Activated CD8-positive, alpha-beta memory T cell treated with anti-CD3 and anti-CD28 coated beads, Interleukin-2, amount 10 ng/mL, durations not matched to agents 7 days and 5 days (primary cell): ENCODE measurements at regions not wholly inside any gene's neighbourhood (a gene's known extent, or its start where the extent isn't known, plus 50 kb on each side); places are given as distances from the start of the nearest gene placed in this dataset.

Source experiments
- ATAC-seq: fragments of 150-1000 bp; cut with Tn5 transposase; one replicate; pipeline ENCODE4 v1.10.0; 2021; ENCODE audit warnings: moderate library complexity
- CTCF ChIA-PET: fragments of 350-600 bp; sonication (Branson Sonifier 250); formaldehyde crosslinking; loops from one replicate; lab custom pipeline; 2021; ENCODE audit warnings: antibody characterized with exemption; lab: Charles Lee
- DNase-seq: peaks from one replicate; pipeline ENCODE4 v3.0.0-alpha.2; 2020
- H3K27ac Mint-ChIP-seq: one replicate; pipeline ENCODE4 v1.8.0; 2021; ENCODE audit warnings: mild to moderate bottlenecking, mixed read lengths
- H3K27me3 Mint-ChIP-seq: one replicate; pipeline ENCODE4 v1.8.0; 2021; ENCODE audit warnings: mixed read lengths
- H3K36me3 Mint-ChIP-seq: one replicate; pipeline ENCODE4 v1.8.0; 2021; ENCODE audit warnings: mild to moderate bottlenecking, mixed read lengths
- H3K4me1 Mint-ChIP-seq: one replicate; pipeline ENCODE4 v1.8.0; 2021; ENCODE audit warnings: mixed read lengths
- H3K4me3 Mint-ChIP-seq: one replicate; pipeline ENCODE4 v1.8.0; 2021; ENCODE audit warnings: mild to moderate bottlenecking, moderate library complexity, mixed read lengths
- H3K9me3 Mint-ChIP-seq: one replicate; pipeline ENCODE4 v1.8.0; 2022; ENCODE audit warnings: low read depth, mixed read lengths

DNA sequence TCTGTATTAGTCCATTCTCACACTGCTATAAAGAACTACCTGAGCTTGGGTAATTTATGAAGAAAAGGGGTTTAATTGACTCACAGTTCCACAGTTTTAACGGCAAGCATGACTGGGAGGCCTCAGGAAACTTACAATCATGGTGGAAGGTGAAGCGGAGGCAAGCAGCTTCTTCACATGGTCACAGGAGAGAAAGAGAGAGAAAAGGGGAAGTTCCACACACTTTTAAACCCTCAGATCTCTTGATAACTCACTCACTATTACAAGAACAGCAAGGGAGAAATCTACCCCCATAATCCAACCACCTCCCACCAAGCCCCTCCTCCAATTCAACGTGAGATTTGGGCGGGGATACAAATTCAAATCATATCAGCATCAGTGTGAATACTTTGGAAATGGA lies 133.4 kb upstream of the SLC30A5 start:
- Mint-ChIP-seq H3K4me1 (no peaks in the 10 kb centered on the region), H3K36me3 (no peaks in the 10 kb centered on the region), H3K27ac (no peak overlapping the region), H3K4me3 (no peak overlapping the region), H3K9me3 (no peaks in the 10 kb centered on the region), H3K27me3 (no peaks in the 10 kb centered on the region)
- CTCF ChIA-PET = no interaction called here
- ATAC-seq (no peak), DNase-seq (no peak)

DNA sequence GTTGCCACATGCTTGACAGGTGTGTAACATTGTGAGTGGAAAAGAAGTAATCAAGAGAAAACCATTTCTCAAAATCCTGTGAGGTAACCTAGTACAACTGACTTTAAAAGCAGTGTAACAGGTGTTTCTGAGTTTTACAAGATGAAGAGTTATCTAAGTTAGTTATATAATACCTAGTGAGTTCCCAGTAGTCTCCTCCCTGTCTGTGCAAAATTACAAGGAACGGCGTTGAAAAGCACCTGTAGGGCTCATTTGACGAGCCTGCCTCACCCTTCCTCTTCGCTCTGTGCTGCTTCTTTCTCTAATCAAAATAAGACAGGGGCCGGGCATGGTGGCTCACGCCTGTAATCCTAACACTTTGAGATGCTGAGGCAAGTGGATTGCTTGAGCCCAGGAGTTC lies 132.9 kb upstream of the SLC30A5 start:
- no peaks in the 10 kb centered on the region for H3K4me1 Mint-ChIP-seq
- DNase-seq (no peak), ATAC-seq (no peak)
- H3K36me3 Mint-ChIP-seq = no peaks in the 10 kb centered on the region
- no peaks in the 10 kb centered on the region for H3K27me3 Mint-ChIP-seq
- no peaks in the 10 kb centered on the region for H3K9me3 Mint-ChIP-seq
- H3K4me3 Mint-ChIP-seq = no peak overlapping the region
- H3K27ac Mint-ChIP-seq = no peak overlapping the region
- CTCF ChIA-PET = no interaction called here

DNA sequence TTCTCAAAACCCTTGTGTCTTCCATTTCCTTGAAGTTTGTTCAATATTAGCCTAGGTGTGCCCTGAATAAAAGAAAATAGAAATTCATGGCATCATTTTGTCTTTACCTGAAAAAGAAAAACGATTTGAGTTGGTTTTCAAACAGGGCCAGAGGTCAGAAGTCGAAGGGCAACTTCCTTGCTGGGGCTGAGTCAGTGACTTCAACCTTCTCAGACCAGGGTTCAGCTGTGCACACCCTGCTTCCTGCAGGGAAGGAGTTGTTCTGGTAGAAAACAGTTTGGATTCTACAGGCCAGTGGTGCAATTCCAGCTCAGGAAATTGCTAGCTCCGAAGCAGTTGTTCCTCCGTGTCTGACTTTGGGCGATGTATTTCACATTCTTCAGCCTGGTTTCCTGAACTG lies 132.1 kb upstream of the SLC30A5 start:
- no peaks in the 10 kb centered on the region for H3K36me3 Mint-ChIP-seq
- DNase-seq (no peak), ATAC-seq (no peak)
- no peaks in the 10 kb centered on the region for H3K27me3 Mint-ChIP-seq
- H3K9me3 Mint-ChIP-seq = no peaks in the 10 kb centered on the region
- no peak overlapping the region for H3K4me3 Mint-ChIP-seq
- H3K27ac Mint-ChIP-seq = no peak overlapping the region
- CTCF ChIA-PET = no interaction called here
- H3K4me1 Mint-ChIP-seq = no peaks in the 10 kb centered on the region

DNA sequence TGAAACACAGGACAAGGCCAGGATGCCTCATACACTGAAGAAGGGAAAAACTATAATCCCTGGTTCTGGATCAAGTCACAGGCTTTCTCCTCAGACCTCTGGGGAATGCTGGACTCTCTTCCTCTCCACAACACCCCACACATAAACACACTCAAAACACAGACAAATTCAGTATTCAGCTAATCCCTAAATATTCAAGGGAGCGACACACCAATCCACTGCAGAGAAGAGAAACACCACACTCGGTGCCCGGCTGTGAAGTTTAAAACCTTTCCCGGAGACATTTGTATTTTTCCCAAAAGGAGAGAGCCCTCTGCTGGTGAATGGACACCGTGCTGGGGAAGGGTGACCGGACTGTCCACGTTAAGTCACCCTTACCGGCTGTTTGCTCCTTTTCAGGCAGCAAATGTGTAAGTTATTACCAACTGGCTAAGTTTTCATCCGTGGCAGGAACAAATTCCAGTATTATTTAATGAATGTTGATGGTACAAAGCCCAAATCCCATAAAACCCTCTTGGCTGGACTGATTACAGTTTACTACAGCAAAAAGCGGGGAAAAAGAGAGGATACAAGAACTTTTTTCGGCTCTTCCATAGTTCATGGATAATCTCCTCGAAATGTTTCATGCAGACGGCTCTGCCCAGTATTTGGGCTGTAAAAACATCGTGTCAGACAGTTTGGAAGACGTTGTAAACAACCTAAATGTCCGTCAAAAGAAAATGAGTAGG lies 130.9 kb upstream of the SLC30A5 start:
- no peaks in the 10 kb centered on the region for H3K36me3 Mint-ChIP-seq

DNA sequence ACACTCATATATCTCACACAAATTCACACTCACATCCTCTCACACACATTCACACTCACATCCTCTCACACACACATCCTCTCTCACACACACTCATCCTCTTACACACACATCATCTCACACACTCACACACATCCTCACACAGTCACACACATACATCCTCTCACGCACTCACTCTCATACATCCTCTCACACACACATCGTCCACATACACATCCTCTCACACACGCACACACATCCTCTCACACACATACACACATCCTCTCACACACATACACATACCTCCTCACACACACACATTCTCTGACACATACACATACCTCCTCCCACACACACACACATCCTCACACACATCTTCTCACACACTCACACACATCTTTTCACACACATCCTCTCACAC lies 129.1 kb upstream of the SLC30A5 start:
- Mint-ChIP-seq H3K27ac (no peak overlapping the region), H3K9me3 (no peaks in the 10 kb centered on the region), H3K27me3 (no peaks in the 10 kb centered on the region), H3K4me3 (no peak overlapping the region), H3K4me1 (no peaks in the 10 kb centered on the region), H3K36me3 (no peaks in the 10 kb centered on the region)
- ATAC-seq (no peak), DNase-seq (no peak)
- CTCF ChIA-PET = no interaction called here

More for the DNA sequence above, 130.9 kb upstream of the SLC30A5 start:
- CTCF ChIA-PET = no interaction called here
- Mint-ChIP-seq H3K4me3 (no peak overlapping the region), H3K4me1 (no peaks in the 10 kb centered on the region), H3K27me3 (no peaks in the 10 kb centered on the region), H3K9me3 (no peaks in the 10 kb centered on the region), H3K27ac (no peak overlapping the region)
- no peak for ATAC-seq
- no peak for DNase-seq

DNA sequence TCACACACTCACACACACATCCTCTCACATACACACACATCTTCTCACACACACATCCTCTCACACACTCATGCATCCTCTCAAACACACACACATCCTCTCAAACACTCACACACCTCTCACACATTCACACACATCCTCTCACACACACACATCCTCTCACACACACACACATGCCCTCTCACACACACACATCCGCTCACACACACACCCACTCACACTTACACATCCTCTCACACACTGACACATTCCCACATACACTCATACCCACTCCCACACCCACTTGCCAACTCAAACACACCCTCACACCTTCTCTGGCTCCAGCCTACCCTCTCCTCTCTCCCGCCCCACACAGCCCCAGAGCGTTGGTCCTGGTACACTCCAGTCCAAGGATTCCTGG lies 127.9 kb upstream of the SLC30A5 start:
- Mint-ChIP-seq H3K27ac (no peak overlapping the region), H3K27me3 (peaks cover 2% of the 10 kb centered on the region), H3K36me3 (no peaks in the 10 kb centered on the region), H3K4me3 (no peak overlapping the region), H3K9me3 (no peaks in the 10 kb centered on the region), H3K4me1 (no peaks in the 10 kb centered on the region)
- no peak for DNase-seq
- ATAC-seq = no peak
- CTCF ChIA-PET = no interaction called here

DNA sequence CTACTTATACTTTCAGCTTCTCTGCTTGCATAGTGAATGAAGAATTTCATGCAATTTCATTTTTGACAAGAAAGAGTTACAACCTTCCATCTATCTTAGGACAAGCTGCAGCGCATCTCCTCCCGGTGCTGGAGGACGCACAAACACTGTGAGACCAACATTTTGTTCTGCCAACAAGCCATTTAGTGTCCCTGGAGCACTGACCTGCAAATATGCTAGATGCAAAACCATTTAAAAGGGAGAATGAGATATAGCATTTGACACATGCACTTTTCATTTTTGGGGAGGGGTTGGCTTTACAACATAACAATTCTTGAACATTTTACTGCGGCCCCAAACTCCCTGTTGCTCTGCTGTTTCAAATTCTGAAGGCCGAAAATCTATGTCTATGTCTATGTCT lies 127.2 kb upstream of the SLC30A5 start:
- Mint-ChIP-seq H3K27me3 (peaks cover 4% of the 10 kb centered on the region), H3K4me3 (no peak overlapping the region), H3K4me1 (no peaks in the 10 kb centered on the region), H3K9me3 (no peaks in the 10 kb centered on the region), H3K36me3 (no peaks in the 10 kb centered on the region), H3K27ac (no peak overlapping the region)
- CTCF ChIA-PET = no interaction called here
- ATAC-seq (no peak), DNase-seq (no peak)

DNA sequence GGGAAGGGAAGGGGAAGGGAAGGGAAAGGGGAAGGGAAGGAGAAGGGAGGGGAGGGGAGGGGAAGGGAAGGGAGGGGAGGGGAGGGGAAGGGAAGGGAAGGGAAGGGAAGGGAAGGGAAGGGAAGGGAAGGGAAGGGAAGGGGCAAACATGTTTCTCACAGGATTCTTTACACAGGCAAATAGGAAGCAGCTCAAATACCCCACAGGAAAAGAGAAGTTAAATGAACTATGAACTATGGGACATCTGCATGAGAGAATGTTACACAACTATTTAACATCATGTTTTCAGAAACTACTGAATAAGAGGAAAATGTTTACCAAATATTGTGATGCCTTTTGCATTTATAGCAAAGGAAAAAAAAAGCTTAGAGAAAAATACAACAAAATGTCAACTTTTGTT lies 125.4 kb upstream of the SLC30A5 start:
- CTCF ChIA-PET = no interaction called here
- Mint-ChIP-seq H3K9me3 (no peaks in the 10 kb centered on the region), H3K27me3 (peaks cover 7% of the 10 kb centered on the region), H3K4me3 (no peak overlapping the region), H3K27ac (no peak overlapping the region), H3K36me3 (peaks cover 1% of the 10 kb centered on the region), H3K4me1 (no peaks in the 10 kb centered on the region)
- no peak for ATAC-seq
- DNase-seq = no peak

DNA sequence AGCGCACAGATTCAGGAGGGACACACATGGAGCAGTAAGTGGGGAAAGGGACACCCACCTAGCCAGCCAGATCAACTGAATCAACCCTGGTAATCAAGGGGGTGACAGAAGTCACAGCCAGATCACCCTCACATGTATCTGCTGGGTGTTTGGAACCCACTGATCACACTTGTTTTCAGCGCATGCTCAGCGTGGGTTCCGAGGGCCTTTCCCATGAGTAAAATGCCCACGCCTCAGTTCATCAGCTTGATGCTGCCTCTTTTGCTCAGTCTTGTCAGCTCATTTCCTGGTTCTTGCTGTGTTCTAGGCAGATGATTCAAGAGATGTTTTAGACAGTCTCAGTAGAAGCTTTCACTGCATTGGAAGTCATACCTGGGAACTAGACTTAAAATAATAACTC lies 123.2 kb upstream of the SLC30A5 start:
- Mint-ChIP-seq H3K4me3 (no peak overlapping the region), H3K9me3 (peaks cover 2% of the 10 kb centered on the region), H3K4me1 (no peaks in the 10 kb centered on the region), H3K27ac (no peak overlapping the region), H3K27me3 (peaks cover 7% of the 10 kb centered on the region), H3K36me3 (peaks cover 1% of the 10 kb centered on the region)
- CTCF ChIA-PET = no interaction called here
- no peak for ATAC-seq
- no peak for DNase-seq

DNA sequence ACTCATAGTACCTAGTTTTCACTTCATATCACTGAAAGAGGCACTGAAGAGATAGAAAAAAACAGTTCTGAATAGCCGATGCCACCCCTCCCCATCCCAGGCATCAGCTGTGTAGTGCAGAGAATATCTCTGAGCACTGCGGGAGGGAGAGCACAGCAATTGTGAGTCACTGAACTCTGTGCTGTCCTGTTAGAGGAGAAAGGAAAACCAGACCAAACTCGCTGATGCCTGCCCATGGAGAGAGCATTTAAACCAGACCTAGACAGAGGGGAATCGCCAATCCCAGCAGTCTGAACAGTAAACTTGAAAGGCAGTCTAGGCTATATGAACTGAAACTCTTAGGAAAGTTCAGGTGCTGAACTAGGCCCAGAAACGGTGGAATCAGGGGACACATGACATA lies 120.1 kb upstream of the SLC30A5 start:
- Mint-ChIP-seq H3K9me3 (peaks cover 12% of the 10 kb centered on the region), H3K4me1 (no peaks in the 10 kb centered on the region), H3K36me3 (peaks cover 1% of the 10 kb centered on the region), H3K27ac (no peak overlapping the region), H3K27me3 (peaks cover 10% of the 10 kb centered on the region), H3K4me3 (no peak overlapping the region)
- CTCF ChIA-PET = no interaction called here
- DNase-seq = no peak
- ATAC-seq = no peak

DNA sequence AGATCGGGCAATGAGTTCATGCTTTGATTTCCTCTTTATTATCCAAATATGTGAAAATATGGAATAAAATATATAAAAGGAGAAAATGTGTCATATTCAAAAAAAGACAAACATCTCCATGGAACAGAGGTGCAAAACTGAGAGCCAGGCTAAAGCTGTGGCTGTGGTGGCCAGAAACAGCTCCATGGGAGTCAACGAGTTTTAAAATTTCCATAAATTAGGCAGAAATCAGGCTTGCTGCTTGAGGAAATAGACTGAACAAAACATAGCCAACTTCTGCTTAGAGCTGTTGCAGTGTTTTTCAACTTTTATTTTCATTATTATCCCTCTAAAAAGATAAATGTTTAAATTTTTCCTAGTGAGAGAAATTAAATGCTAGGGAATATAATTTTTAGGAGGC lies 110.8 kb upstream of the SLC30A5 start:
- no peaks in the 10 kb centered on the region for H3K4me1 Mint-ChIP-seq
- H3K36me3 Mint-ChIP-seq = no peaks in the 10 kb centered on the region
- no peak overlapping the region for H3K27ac Mint-ChIP-seq
- DNase-seq = no peak
- H3K27me3 Mint-ChIP-seq = peaks cover 15% of the 10 kb centered on the region
- H3K9me3 Mint-ChIP-seq = no peaks in the 10 kb centered on the region
- no peak for ATAC-seq
- CTCF ChIA-PET = interaction anchor here (1.5 kb wide), 1 partner anchor 18 kb away, joined by 4 read pairs; no protein-coding TSS in a partner anchor
- H3K4me3 Mint-ChIP-seq = no peak overlapping the region

DNA sequence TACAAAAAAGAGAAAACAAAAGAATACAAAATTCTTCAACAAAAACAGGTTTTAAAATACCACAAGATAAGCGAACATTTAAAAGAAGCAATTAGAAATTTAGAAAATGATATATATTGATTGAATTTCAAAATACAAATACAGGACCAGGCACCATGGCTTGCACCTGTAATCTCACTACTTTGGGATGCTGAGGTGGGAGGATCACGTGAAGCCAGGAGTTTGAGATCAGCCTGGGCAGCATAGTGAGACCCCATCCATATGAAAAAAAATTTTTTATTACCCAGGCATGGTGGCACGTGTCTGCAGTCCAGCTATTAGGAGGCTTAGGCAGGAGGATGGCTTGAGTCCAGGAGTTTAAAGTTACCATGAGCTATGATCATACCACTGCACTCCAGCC lies 109.9 kb upstream of the SLC30A5 start:
- ATAC-seq (no peak), DNase-seq (no peak)
- H3K9me3 Mint-ChIP-seq = no peaks in the 10 kb centered on the region
- H3K36me3 Mint-ChIP-seq = no peaks in the 10 kb centered on the region
- CTCF ChIA-PET = no interaction called here
- H3K27me3 Mint-ChIP-seq = peaks cover 12% of the 10 kb centered on the region
- H3K27ac Mint-ChIP-seq = no peak overlapping the region
- H3K4me1 Mint-ChIP-seq = no peaks in the 10 kb centered on the region
- no peak overlapping the region for H3K4me3 Mint-ChIP-seq

DNA sequence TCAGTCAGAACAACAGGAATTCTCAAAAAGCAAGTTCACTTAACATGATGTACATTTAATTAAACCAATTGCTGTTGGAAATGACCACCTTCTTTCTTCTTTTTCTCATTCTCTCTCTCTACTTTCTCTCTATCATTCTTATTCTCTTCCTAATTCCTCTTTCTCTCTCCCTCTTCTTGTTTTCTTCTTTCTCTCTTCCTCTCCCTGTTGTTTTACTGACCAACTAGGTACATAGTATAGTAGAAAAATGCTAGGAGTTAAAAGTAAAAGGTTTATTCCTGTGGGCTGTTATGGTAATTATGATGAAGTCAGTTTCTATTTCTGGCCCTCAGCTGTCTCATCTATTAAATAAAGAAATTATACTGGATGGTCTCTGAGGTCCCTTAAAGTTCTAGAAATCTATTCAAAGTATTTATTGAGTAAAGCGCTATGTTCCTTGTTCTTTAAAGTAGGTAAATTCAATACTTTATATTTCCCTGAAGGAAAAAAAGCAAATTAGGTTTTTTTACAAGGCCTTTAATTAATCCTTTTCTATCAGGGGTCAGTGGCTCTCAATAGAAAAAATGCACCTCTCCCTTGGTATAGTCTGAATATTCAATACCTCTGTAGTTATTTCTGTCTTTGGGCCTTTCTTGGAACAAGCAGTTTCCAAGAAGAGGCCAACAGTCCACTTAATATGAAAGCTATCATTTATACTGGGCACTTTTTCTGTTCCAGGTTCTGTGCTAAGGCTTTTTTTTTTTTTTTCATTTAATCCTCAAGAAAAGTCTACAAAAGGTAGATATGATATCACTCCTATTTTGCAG lies 102.3 kb upstream of the SLC30A5 start:
- H3K36me3 Mint-ChIP-seq = no peaks in the 10 kb centered on the region

DNA sequence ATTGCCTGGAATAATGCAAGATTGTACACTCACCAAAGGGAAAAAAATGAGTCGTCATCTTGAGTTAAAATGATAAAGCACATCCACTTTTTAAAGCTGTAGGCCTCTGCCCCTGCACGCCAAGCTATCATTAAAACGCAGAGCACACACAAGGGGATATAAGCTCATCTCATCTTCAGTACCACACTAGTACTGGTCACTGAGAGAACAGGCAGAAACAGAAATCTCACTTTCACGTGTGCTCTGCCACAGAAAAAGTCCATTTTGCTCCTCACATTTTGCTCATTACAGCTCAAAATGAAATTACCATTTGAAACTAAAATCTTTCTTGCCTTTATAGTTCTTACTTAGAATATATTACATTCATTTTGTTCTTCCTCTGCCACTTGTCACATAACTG lies 99.2 kb upstream of the SLC30A5 start:
- peak overlapping the region; percentile 52 for H3K27ac Mint-ChIP-seq
- H3K36me3 Mint-ChIP-seq = no peaks in the 10 kb centered on the region
- peak; percentile 49 for ATAC-seq
- H3K27me3 Mint-ChIP-seq = peaks cover 10% of the 10 kb centered on the region
- H3K4me1 Mint-ChIP-seq = peaks cover 24% of the 10 kb centered on the region
- H3K4me3 Mint-ChIP-seq = no peak overlapping the region
- H3K9me3 Mint-ChIP-seq = no peaks in the 10 kb centered on the region
- CTCF ChIA-PET = interaction anchor here (0.7 to 1.2 kb wide), 3 partner anchors 13 to 284 kb away, joined by 3 to 4 read pairs (median 3); no protein-coding TSS in a partner anchor
- no peak for DNase-seq

More for the DNA sequence above, 102.3 kb upstream of the SLC30A5 start:
- H3K9me3 Mint-ChIP-seq = no peaks in the 10 kb centered on the region
- no peak overlapping the region for H3K4me3 Mint-ChIP-seq
- H3K27ac Mint-ChIP-seq = no peak overlapping the region
- DNase-seq = no peak
- peaks cover under 1% of the 10 kb centered on the region for H3K27me3 Mint-ChIP-seq
- ATAC-seq = no peak
- peaks cover 24% of the 10 kb centered on the region for H3K4me1 Mint-ChIP-seq
- CTCF ChIA-PET = no interaction called here
